ENCODE measurements at regions not wholly inside any gene's neighbourhood (a gene's known extent, or its start where the extent isn't known, plus 50 kb on each side); places are given as distances from the start of the nearest gene placed in this dataset.

- Histone ChIP-seq H3K4me3 (ENCODE audit: low read depth, low read length) (no peak overlapping the region), H3K27me3 (replicated peaks; ENCODE audit: control insufficient read depth, insufficient read depth, low read length) (no peaks in the 10 kb centered on the region), H3K4me1 (no peaks in the 10 kb centered on the region), H3K36me3 (ENCODE audit: control insufficient read depth, insufficient read depth, low read length) (no peaks in the 10 kb centered on the region), H3K9me3 (no peaks in the 10 kb centered on the region)
- no TSS peak for BruUV-seq (replicated peaks)
- no peak for DNase-seq
- TF ChIP-seq, protein P1, sequence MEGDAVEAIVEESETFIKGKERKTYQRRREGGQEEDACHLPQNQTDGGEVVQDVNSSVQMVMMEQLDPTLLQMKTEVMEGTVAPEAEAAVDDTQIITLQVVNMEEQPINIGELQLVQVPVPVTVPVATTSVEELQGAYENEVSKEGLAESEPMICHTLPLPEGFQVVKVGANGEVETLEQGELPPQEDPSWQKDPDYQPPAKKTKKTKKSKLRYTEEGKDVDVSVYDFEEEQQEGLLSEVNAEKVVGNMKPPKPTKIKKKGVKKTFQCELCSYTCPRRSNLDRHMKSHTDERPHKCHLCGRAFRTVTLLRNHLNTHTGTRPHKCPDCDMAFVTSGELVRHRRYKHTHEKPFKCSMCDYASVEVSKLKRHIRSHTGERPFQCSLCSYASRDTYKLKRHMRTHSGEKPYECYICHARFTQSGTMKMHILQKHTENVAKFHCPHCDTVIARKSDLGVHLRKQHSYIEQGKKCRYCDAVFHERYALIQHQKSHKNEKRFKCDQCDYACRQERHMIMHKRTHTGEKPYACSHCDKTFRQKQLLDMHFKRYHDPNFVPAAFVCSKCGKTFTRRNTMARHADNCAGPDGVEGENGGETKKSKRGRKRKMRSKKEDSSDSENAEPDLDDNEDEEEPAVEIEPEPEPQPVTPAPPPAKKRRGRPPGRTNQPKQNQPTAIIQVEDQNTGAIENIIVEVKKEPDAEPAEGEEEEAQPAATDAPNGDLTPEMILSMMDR (IDR thresholded peaks at IDR 0.05; ENCODE audit: insufficient read depth in 1 of 2, low read depth in 1 of 2, low read length in 1 of 2, severe bottlenecking in 1 of 2, unreplicated experiment in 1 of 2): no peak
- Mint-ChIP-seq H3K4me1 (ENCODE audit: low read depth, unreplicated experiment) (no peaks in the 10 kb centered on the region), H3K27ac (ENCODE audit: unreplicated experiment) (no peak overlapping the region), H3K9me3 (ENCODE audit: unreplicated experiment) (no peaks in the 10 kb centered on the region), H3K36me3 (ENCODE audit: insufficient read depth, unreplicated experiment) (no peaks in the 10 kb centered on the region), H3K4me3 (ENCODE audit: unreplicated experiment) (no peak overlapping the region), H3K27me3 (ENCODE audit: insufficient read depth, unreplicated experiment) (no peaks in the 10 kb centered on the region)
- ChIA-PET CTCF (no interaction called here), POLR2A (no interaction called here)
- intact Hi-C loops (cut with micrococcal nuclease; ENCODE audit: unreplicated experiment): no loop called here
Observed at GRCh38 chr6:91575032-91575431, 988.2 kb upstream of the MAP3K7 start.

DNA sequence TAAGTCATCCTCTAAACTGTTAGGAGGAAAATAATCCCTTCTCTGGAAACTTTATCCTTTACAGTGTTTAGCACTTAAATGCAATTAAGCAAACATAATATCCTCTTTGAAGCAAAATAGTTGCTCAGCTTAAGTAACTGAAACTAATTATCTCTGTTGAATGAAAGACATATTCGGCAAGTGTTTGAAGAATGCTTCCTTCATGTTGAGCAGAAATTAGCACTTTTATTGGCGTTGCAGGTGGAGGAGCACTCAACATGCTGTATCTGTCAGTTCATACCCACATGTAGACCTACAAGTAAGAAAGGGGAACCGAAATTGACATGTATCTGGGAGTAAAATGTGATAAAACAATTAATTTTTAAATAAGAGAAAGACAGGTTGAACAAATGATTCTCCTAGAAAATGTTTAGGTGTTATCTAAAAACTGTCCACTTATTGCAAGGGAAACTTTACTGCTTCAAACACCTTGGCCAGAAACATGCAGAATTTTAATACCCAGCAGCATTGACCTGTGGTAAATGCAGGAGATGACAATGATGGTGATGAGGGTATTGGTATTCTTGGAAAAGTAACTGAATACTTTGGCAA, 987.0 kb upstream of the MAP3K7 start:
- H3K4me1 ChIP-seq: no peaks in the 10 kb centered on the region
- H3K9me3 ChIP-seq: no peaks in the 10 kb centered on the region
- Mint-ChIP-seq H3K9me3 (ENCODE audit: unreplicated experiment) (no peaks in the 10 kb centered on the region), H3K27ac (ENCODE audit: unreplicated experiment) (no peak overlapping the region), H3K36me3 (ENCODE audit: insufficient read depth, unreplicated experiment) (no peaks in the 10 kb centered on the region), H3K4me1 (ENCODE audit: low read depth, unreplicated experiment) (no peaks in the 10 kb centered on the region), H3K27me3 (ENCODE audit: insufficient read depth, unreplicated experiment) (no peaks in the 10 kb centered on the region), H3K4me3 (ENCODE audit: unreplicated experiment) (no peak overlapping the region)
- H3K36me3 ChIP-seq (ENCODE audit: control insufficient read depth, insufficient read depth, low read length): no peaks in the 10 kb centered on the region
- CTCF ChIA-PET: no interaction called here
- no peak for DNase-seq
- TF ChIP-seq, protein P1 (IDR thresholded peaks at IDR 0.05; ENCODE audit: insufficient read depth in 1 of 2, low read depth in 1 of 2, low read length in 1 of 2, severe bottlenecking in 1 of 2, unreplicated experiment in 1 of 2): no peak
- BruUV-seq (replicated peaks): no TSS peak
- intact Hi-C loops (cut with micrococcal nuclease; ENCODE audit: unreplicated experiment): no loop called here
- POLR2A ChIA-PET: no interaction called here
- H3K27me3 ChIP-seq (replicated peaks; ENCODE audit: control insufficient read depth, insufficient read depth, low read length): no peaks in the 10 kb centered on the region
- H3K4me3 ChIP-seq (ENCODE audit: low read depth, low read length): no peak overlapping the region

DNA sequence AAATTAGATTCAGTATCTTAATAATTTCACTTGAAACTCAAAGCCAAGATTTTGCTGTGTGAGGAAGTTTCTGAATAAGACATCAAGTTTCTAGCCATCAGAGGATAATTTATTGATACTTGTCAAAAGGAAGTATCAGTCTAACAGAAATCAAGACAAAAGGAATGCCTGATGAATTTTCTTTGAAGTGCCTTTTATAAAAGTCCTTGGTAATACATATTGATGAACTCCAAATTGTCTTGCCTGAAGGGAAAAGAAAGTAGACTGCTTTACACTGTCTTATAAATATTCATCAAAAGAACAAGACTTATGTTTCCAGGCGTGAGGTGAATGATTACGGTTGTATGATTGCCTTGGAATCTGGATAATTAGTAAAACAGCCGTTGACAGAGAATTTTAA, 986.0 kb upstream of the MAP3K7 start:
- Mint-ChIP-seq H3K9me3 (ENCODE audit: unreplicated experiment) (peaks cover 3% of the 10 kb centered on the region), H3K4me1 (ENCODE audit: low read depth, unreplicated experiment) (no peaks in the 10 kb centered on the region), H3K27me3 (ENCODE audit: insufficient read depth, unreplicated experiment) (no peaks in the 10 kb centered on the region), H3K27ac (ENCODE audit: unreplicated experiment) (no peak overlapping the region), H3K36me3 (ENCODE audit: insufficient read depth, unreplicated experiment) (no peaks in the 10 kb centered on the region), H3K4me3 (ENCODE audit: unreplicated experiment) (no peak overlapping the region)
- Histone ChIP-seq H3K9me3 (no peaks in the 10 kb centered on the region), H3K4me3 (ENCODE audit: low read depth, low read length) (no peak overlapping the region), H3K4me1 (no peaks in the 10 kb centered on the region), H3K36me3 (ENCODE audit: control insufficient read depth, insufficient read depth, low read length) (no peaks in the 10 kb centered on the region), H3K27me3 (replicated peaks; ENCODE audit: control insufficient read depth, insufficient read depth, low read length) (no peaks in the 10 kb centered on the region)
- BruUV-seq (replicated peaks): no TSS peak
- TF ChIP-seq, protein P1 (IDR thresholded peaks at IDR 0.05; ENCODE audit: insufficient read depth in 1 of 2, low read depth in 1 of 2, low read length in 1 of 2, severe bottlenecking in 1 of 2, unreplicated experiment in 1 of 2): no peak
- DNase-seq: no peak
- intact Hi-C loops (cut with micrococcal nuclease; ENCODE audit: unreplicated experiment): no loop called here
- CTCF ChIA-PET: no interaction called here
- POLR2A ChIA-PET: no interaction called here

All from Caco-2 (cell line).